HG03342 (cell line): ENCODE measurements at regions not wholly inside any gene's neighbourhood (a gene's known extent, or its start where the extent isn't known, plus 50 kb on each side); places are given as distances from the start of the nearest gene placed in this dataset.
"Not testable (repeated sequence)": the region's sequence is repeated elsewhere in the genome, so short reads cannot be mapped to it uniquely, and the experiment has no call there.

Source experiments
- ATAC-seq: cut with Tn5 transposase; IDR thresholded peaks from one replicate; pipeline ENCODE4 v1.9.1; 2021; ENCODE audit warnings: mild to moderate bottlenecking, moderate library complexity; ENCODE audit not compliant: unreplicated experiment

DNA sequence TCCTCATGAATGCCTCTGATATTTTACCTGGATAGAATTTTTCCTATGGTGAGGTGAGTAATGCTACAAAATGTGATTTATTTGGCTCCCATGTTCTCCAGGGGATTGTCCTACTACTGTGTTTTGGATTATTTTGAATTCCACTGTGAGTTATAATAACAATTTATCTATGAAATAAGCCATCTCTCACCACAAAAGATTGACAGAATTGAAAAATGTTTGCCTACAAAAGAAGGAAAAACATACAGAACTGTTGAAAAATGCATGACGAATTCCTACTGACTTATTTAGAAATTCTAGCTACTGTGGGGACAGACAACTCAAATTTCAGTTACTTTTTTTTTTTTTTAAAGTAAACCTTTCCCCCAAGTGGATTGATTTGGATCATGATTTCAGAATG, 463.7 kb upstream of the GRIN3A start:
- ATAC-seq = no peak

- ATAC-seq = no peak
These were observed 447.5 kb upstream of the GRIN3A start for GRCh38 chr9:102185962-102186361.

DNA sequence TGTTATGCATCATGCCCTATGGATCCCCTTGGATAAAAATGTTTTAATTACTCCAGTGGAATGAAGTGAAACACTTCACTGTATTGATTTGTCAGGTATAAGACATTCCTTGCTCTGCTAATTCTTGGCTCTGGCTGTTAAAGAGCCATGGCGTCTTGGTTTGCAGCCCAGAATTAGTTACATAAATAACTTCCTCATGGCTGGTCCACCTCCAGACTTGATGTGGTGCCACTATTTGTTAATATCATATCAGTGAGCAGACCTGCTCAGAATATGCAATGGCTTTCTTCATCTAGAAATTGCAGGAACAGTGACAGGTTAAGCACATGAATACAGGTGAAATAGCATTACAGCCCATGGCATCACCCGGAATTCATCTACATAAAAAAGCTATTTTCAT, 446.9 kb upstream of the GRIN3A start:
- ATAC-seq = no peak

DNA sequence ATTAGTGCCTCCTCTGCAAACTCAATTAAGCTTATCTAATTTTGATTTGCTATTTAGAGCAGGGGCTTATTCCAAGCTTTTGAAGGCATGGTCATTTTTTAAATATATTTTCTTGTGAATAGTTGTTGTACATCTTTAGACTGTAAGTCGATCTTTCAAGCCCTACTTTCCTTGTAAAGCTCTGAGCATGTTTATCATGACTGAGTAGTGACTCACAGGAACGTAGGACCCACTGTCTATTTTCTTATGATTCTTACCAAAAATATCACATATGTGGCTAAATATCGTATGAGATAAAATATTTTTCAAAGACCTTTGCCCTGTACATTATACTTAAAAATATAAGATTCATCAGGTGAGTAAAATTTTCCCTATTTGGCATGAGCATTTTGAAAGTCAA, 440.4 kb upstream of the GRIN3A start:
- ATAC-seq = no peak

DNA sequence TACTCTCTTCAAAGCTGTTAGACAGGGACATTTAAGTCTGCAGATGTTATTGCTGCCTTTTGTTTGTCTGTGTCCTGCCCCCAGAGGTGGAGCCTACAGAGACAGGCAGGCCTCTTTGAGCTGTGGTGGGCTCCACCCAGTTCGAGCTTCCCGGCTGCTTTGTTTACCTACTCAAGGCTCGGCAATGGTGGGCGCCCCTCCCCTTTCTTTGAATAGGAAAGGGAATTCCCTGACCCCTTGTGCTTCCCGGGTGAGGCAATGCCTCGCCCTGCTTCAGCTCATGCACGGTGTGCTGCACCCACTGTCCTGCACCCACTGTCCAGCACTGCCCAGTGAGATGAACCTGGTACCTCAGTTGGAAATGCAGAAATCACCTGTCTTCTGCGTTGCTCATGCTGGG, 435.8 kb upstream of the GRIN3A start:
- ATAC-seq = not testable (repeated sequence)

DNA sequence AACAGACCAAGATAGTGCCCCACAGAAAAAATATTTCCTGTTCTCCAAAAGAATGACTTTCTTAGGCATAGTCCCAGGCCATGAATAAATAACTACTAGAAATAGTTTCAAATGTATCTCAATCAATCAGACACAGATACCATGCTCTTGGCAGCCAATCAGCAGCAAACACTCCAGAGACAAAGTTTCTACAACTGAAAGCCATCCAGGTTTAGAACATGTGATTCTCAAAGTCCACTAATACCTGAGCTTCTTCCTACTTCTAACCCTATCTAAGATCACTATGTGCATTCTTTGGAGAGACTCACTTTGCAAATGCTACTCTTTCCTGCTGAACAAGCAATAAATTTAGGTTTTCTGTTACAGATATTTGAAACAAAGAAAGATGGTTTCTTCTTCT, 425.8 kb upstream of the GRIN3A start:
- ATAC-seq = no peak

DNA sequence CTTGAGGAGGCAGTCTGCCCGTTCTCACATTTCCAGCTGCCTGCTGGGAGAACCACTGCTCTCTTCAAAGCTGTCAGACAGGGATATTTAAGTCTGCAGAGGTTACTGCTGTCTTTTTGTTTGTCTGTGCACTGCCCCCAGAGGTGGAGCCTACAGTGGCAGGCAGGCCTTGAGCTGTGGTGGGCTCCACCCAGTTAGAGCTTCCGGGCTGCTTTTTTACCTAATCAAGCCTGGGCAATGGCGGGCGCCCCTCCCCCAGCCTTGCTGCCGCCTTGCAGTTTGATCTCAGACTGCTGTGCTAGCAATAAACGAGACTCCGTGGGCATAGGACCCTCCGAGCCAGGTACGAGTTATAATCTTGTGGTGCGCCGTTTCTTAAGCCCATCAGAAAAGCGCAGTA, 414.6 kb upstream of the GRIN3A start:
- not testable (repeated sequence) for ATAC-seq

- no peak for ATAC-seq
These were observed 397.3 kb upstream of the GRIN3A start for GRCh38 chr9:102135768-102136167.

DNA sequence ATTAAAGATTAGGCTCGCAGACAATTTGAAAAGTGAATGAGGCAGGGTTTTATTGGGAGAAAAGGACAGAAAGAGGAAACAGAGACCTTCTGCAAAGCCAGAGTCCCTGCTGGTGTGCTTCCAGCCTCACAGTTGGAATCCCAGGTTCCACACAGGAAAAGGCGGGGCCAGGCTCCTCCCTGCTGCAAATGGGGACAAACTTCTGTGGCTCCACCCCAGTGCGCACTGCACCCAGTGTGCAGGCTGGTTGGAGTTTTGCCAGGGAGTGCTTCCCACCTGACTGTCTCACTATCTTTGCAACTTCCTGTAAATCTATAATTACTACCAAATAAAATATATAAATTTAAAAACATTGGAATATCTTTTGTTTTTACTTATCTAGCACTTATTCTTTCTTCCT, 386.0 kb upstream of the GRIN3A start:
- no peak for ATAC-seq

DNA sequence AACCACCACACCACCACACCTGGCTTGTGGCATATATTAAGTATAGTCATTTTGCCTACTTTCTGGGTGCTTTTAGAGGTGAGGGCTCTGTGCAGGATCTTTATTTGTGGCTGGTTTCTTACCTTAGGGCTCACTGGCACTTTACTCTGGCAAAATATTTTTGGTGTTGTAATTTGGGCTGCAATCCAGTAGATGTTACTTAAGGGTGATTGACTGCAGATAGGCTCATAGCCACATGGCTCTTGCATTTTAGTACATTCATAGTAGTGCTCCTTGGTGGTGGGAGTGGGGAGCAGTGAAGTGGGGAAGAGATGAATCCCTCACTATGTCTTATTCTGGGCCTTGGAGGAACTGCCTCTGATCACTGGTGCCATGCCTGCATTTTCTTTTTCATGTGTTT, 376.1 kb upstream of the GRIN3A start:
- no peak for ATAC-seq

DNA sequence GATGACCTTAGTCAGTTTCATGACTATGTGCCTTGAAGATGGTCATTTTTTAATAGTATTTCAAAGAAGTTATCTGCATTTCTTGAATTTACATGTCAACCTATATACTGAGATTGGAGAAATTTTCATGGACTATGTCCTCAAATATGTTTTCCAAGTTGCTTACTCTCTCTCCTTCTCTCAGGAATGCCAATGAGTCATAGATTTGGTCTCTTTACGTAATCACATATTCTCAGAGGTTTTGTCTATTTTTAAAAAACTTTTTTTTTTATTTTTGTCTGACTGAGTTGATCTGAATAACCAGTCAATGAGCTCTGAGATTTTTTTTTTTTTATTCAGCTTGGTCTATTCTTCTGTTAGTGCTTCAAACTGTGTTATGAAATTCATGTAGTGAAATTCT, 374.7 kb upstream of the GRIN3A start:
- no peak for ATAC-seq

DNA sequence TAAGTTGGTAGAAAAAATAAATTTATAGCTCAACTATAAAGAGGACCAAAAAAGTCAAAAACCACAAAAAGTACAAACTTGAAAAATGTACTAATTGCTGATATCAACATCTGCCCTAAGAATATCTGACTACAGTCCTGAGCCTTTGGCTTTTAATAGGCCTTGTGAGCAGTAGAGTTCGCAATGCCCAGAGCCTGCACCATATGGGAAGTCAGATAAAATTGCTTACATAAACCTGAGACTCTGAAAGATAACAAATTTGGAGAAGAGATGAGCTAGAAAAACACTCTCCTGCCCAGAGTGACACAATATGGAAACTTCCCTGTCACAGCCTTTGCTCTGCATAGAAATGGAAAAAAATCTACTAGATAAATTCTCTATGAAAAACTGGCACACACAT, 368.0 kb upstream of the GRIN3A start:
- ATAC-seq = no peak

DNA sequence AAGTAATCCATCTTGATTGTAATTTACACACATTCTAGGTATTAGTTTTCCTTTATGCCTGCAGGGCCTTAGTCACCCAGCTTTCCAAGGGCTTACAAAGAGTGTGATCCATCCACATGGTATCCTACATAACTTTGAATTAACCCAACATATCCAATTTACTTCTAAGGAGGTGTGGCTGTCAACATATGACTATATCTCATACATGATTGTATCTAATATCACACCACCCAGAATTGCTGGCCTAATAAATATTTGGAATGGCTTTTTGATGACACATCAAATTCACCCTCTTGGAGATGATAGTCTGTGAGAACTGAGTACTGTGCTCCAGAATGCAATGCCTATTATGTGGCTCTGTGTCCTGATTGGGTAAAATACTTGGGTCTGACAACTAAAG, 363.3 kb upstream of the GRIN3A start:
- no peak for ATAC-seq

- no peak for ATAC-seq
These were observed 348.7 kb upstream of the GRIN3A start for GRCh38 chr9:102087141-102087540.

DNA sequence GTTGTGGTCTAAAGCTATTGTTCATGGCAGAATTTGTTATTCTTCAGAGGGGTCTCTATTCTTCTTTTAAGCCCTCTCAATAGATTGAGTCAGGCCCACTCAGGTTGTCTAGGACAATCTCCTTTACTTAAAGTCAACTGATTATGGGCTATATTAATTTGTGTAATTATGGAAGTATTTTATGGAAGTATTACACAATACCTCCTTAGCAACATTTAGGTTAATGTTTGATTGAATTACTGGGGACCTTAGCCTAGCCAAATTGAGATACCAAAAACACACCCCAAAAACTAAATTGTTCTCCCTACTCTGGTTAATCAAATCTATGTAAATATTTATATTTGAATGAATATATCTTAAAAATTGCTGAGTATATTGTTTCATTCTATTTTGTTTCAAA, 347.1 kb upstream of the GRIN3A start:
- no peak for ATAC-seq

GRCh38 chr9:102072059-102072764, 333.8 kb upstream of the GRIN3A start:
- ATAC-seq = no peak

DNA sequence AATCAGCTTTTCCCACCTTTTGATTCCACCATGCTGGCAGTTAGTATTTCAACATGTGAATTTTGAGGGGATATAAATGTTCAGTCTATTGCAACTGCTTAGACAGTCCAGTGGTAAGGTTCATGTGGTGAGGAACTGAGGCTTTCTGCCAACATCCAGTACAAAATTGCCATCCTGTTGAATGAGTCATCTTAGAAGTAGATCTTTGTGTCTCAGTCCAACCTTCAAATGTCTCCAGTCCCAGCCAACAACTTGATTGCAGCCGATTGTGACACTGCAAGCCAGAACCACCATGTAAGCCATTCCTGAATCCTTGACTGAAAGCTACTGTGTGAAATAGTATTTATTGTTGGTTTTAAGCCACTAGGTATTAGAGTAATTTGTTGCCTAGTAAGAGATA, 331.5 kb upstream of the GRIN3A start:
- ATAC-seq = no peak

DNA sequence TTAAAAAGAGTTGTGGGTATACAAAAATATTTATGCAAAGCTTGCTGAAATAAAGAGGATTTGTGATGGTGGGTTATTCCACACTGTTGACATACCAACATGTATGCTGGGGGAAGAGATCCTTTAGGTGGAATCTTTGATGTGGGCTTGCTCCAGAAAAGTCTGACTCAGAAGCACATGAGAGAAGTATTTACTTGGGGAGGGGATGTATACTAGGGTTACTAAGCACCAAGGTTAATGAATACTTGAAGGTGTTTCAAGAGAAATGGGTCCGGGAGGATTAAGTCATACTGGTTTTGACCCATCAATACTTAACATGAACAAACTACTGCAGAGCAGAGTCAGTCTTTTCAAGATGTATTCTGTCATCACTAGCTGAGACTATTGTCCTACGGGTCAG, 316.4 kb upstream of the GRIN3A start:
- ATAC-seq = no peak

DNA sequence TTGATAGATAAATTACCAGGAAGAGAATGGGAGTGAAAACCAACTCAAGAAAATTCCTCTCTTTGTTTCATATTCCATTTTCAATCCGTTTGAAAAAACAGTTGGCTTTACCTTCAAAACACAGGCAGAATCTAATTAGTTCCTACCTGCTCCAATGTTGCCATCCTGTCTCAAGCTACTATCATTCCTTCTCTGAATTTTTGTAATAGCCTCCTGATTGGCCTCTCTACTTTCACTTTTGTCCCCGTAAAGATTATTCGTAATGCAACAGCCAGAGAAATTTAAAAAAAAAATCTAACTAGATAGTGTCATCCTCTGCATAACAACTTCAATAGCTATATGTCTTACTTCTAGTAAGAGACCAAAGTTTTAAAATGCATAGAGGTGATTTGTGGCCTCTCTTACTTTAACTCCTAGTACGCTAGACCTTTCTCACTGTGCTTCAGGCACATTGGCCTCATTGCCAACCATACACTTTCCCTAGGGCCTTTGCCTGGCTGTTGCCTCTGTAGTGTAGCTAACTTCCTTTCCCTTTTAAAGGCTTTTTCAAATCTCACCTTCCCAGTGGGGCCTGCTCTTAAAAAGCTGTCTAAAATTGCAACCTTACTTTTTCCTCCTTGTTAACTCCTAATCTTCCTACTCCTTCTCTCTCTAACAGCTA, 311.3 kb upstream of the GRIN3A start:
- no peak for ATAC-seq

DNA sequence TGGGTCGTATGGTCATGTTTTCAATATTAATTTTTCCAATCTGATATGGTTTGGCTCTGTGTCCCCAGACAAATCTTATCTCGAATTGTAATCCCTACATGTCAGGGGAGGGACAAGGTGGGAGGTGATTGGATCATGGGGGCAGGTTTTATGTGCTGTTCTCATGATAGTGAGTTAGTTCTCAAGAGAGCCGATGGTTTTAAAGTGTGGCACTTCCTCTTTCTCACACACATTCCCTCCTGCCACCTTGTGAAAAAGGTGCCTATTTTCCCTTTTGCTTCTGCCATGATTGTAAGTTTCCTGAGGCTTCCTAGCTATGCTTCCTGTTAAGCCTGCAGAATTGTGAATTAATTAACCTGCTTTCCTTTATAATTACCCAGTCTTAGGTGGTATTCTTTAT, 309.1 kb upstream of the GRIN3A start:
- no peak for ATAC-seq

DNA sequence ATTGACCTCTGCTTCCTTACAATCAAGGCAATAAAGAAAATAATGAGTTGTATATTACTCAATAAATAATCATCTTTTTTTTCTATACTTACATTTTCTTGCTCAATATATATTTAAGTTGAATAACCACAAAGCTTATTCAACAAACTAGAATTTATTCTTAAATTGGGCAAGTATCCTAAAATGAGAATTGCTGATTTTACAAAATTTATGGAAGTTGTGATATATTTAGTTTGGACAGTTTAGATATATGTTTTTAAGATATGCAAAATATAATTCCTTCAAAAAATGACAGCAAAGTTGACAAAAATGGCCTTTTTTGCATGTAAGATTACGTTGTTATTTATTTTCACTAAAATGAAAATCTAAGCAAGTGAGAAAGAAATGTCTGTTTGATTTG, 305.7 kb upstream of the GRIN3A start:
- no peak for ATAC-seq

DNA sequence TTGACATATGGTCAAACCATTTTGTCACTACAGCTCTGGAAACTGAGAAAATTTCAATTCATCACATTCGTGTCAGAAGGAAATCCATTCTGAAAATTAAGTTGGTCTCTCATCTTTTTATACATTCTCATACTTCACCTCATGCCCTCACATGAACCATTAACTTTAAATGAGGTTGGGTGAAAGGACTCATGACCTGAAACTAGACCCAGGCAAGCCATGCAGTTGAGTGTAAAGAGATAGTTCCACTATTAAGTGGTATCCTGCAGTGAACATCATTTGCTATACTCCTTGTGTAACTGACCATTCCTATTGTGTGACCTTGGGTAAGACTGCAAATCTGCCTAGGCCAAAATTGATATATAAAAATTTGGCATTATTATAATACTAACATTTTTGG, 299.6 kb upstream of the GRIN3A start:
- no peak for ATAC-seq

DNA sequence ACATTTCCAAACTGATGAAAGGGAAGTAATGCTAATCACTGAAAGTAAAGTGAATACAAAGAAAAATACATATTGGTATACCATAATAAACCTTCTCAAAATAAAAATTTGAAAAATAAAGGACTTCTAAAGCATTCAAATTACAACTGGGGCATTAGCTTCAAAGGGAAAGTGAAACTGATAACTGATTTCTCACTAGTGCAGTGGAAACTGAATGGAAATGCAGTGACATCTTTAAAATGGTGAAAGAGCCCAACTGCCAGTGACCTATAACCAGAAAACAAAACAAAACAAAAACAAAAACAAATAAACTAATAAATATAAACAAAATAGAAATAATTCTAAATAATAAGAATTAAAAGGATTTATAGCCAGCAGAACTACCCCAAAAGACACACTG, 297.5 kb upstream of the GRIN3A start:
- ATAC-seq = peak; percentile 93
